ENCODE measurements at regions not wholly inside any gene's neighbourhood (a gene's known extent, or its start where the extent isn't known, plus 50 kb on each side); places are given as distances from the start of the nearest gene placed in this dataset.
"Not testable (repeated sequence)": the region's sequence is repeated elsewhere in the genome, so short reads cannot be mapped to it uniquely, and the experiment has no call there.

GRCh38 chr2:215793747-215794595 is 219.4 kb downstream of the MREG start:
- no peak for DNase-seq

DNA sequence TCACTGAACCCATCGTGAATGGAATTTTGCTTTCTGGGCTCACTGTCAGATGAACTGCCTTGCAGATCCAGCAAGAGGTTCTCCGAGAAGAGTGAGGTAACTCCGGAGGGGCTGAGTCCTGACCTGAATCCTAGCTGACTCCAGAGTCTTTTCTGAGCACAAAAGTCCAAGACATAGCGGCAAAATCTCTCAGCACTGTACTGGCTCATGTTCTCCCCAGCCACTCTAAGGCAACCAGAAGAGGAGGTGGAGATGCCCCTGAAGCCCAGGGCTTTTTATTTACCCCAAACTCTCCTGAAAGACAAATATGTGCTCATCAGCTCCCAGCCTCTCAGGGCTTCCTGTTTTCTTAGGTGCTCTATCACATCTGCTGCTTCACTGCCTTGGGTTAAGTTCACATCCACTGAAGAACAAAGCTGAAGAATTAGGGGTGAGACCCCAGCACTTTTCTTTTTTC is 221.8 kb downstream of the MREG start:
- no peak for DNase-seq

- no peak for DNase-seq
Observed at GRCh38 chr2:215790523-215791421, 222.6 kb downstream of the MREG start.

DNA sequence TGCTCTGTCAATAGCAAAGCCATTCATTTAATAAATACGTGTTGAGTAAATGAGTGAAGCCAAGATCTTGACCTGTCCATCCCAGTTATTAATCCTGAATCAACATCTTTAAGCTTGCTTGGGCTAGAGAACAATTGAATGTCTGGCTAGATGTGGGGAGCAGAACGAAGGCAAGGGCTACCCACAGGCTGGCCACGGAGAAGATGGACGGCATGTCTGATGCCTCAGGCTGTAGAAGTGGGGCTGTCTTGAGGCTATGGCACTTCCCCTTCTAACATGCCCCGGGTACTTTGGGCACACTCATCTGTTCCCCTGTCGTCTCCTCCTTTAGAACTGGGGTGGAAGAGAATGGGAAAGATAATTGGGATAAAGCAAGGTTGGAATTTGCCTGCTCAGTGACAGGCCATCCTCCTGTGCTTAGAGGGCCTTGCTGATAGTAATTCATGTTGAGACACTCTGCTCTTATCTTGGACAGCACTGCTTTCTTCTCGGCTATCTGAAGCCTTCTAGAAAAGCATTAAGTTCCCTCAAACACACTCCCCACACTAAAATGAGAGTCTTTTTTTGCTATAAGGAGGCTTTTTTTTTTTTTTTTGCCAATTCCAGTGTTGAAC is 225.7 kb downstream of the MREG start:
- no peak for DNase-seq

DNA sequence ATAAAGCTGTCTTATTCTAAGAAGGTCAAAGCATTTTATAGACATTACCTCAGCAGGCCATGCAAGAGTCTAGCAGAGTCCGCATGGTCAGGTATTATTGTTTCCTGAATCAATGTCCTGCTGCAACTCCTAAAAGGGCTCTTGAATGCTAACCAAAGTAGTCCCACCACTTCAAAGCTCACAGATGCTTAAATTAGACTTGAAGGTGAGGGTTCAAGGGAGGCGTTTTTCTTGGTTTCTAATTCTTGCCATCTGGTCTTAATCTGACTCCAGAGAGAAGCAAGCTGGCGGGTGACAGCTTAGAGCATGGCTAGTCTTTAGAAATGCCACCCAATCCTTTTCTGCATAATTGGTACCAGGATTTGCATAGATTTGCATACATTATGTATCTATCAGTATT is 226.3 kb downstream of the MREG start:
- DNase-seq = no peak

DNA sequence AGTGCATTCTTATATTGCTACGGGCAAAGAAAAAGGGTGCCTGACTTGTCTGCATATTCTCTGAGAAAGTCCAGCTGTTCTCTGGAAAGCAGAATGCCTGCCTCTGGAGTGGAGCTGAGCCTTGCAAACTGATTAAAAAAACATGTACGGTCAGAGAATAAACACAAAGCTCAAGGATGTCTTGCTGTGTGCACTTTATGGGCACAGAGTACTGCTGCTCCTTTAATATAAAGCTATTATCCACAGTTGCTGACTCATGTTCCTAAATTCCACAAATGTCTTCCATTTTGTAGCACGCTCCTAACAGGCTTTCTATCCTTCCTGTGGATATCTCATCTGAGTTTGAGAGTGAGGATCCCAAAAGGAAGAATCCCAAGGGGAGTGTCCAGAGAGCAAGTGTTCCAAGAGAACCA is 229.0 kb downstream of the MREG start:
- DNase-seq = no peak

DNA sequence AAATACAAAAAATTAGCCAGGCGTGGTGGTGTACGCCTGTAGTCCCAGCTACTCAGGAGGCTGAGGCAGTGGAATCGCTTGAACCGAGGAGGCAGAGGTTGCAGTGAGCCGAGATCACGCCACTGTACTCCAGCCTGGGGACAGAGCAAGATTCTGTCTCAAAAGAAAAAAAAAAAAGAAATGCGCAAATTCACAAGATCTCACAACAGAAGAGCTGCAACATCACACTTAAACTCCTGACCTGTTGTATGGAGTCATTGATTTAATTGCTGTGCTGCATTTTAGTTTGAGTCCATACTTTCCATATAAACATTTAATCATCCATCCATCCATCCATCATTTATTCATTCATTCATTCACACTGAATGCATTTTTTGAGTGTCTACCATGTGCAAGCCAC is 229.7 kb downstream of the MREG start:
- not testable (repeated sequence) for DNase-seq

DNA sequence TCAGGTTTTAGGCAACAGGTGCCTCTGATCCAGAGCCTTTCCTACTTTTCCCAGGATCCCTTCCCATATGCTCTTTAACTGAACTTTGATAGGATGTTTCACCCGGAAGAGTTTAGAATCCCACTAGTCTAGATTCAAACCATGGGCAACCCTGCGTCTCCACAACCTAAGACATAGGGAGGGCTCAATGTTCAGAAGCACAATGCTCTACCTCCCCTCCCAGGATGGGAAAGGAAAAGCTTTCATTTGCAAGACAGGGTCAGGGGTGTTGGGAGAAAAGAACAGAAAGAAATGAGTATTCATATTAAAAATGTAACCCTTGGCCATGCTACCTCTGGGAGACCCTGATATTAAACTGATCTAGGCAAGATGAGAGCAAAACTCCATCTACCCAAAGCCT is 230.4 kb downstream of the MREG start:
- no peak for DNase-seq

DNA sequence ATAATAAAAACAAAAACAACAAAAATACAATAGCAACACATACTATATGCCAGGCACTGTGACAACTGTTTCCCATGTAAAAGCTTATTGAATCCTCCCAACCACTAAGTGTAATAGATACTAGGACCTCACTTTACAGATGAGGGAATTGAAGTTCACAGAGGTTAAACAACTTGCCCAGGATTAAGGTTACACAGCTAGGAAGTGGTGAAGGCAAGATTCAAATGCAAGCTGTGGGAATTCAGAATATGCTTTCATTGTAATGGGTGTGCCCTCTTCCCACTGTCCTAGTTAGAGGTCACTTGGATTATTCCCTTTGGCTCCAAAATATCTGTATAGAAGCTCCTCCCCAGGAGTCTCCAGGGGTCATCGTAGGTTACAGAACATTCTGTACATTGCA is 231.1 kb downstream of the MREG start:
- no peak for DNase-seq

DNA sequence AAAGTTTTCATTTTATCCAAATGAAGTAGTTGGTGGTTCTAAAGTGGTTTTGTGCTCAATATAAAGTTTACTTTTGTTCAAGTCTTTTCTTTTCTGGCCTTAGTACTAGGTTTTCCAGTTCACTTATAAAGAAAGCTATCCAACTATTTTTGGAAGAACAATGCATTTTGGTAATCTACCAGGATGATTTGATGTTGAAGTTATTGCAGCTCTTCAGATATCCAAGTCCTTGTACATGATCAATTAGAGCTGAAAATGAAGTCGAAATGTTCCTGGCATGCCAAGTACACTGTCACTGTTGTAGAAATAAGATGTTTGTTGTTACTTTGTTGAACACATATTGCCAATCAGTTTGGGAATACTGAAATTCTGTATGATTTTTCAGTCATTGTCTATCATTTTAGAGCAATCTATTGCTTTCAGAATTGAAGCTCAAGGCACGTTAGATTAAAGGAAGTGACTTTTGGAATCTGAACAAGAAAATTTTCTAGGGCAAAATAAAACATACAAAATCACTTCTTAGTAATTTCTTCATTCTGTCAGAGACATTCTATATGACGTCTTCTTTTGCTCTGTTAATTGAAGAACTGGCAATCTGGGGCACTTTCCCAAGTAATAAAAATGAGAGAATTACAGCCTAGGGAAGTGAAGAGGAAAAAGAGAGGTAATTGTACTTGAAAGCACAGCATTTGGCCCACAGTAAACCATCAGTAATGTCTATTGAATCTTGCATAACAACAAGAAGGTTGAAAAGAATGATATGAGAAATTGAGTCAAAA is 232.3 kb downstream of the MREG start:
- no peak for DNase-seq

DNA sequence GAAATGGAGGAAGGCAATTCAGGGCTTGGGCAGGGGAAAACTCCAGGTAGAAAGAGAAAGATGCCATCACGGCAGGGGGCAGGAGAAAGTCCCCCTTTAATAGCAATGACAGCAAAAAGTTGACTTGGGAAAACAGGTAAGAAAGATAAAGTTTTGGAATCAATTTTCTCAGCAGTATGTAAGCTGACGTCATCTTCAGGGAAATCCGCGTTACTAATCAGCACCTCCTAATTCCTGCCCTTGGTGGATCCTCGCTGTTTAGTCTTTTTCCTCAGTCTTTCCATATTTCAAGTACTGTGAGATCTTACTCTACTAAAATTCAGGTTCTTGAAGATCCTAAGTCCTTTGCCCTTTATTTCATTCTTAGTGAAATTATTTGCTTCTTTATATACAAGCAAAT is 233.0 kb downstream of the MREG start:
- DNase-seq = no peak

DNA sequence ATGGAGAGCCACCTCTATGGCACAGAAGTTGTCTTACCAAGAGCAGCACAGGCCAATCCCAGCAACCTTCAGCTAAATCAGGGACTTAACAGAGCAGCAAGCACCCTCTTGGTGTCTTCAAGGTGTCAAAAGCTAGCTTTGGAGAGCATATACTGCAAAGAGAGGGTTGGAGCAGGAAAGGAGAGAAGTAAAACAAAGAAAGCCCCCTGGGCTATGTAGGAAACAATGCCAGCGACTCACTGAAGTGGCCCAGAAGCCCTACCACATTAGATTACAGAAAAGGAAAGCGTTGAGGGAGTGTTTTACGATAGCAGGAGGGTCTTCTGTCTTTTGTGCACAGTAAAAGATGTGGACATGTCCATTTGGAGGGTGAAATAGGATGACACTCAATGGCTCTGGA is 233.4 kb downstream of the MREG start:
- DNase-seq = no peak

GRCh38 chr2:215777465-215778044 is 235.8 kb downstream of the MREG start:
- DNase-seq = no peak

- DNase-seq = no peak
Observed at GRCh38 chr2:215775106-215775505, 238.2 kb downstream of the MREG start.

DNA sequence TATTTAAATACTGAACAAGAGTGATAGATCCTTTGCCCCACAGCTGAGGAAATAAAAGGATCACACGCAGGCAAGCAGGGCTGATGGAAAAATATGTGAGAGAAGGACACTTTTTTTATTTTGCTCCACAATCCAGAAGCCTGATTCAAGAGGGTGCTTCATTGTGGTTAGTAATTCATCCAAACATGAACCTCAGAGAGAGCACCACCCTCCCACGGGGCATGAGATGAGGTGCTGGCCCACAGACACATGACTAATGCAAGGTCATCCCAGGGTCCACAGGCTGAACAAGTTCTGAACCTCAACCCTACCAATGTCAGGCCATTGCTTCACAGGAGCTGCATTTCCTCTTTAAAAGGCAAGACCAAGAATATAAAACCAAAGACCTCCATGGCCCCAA is 239.6 kb downstream of the MREG start:
- DNase-seq = no peak

GRCh38 chr2:215772634-215773563 is 240.5 kb downstream of the MREG start:
- DNase-seq = no peak

GRCh38 chr2:215772003-215772402 is 241.3 kb downstream of the MREG start:
- DNase-seq = no peak

GRCh38 chr2:215771241-215771640 is 242.1 kb downstream of the MREG start:
- DNase-seq = no peak

DNA sequence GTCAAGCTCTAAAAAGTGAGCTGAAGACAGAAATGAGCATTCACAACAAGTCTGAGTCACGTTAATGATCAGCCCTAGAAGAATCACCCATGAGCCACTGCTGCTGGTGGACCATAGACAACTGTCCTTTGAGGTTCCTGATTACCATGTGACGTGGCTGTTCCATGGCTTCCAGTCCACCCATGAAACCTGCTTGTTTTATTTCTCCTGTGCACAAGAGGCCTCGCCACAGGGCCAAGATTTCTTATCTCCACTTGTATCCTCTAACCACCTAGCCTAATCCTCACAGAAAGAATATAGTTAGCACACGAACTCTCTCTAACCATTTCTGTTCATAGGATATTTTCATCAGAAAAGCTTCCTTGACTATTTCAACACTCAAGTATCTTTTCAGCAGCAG is 242.7 kb downstream of the MREG start:
- no peak for DNase-seq

DNA sequence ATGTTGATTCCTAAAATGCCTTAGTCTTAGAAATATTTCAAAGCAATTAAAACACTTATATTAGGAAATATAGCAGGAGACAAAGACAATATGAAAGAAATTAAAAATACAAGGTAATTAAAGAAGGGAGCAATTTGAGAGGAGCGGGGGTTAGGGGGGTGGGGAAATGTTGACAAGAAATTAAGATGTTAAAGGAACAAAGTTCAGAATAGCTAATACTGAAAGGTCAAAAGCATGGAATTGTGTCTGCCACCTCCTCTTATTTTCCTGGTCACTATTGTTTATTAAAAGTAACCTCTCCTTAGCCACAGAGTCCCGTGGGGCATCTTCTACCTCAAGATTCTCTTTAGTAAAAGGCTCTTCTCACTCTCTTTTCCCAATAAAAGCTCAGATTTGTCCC is 244.1 kb downstream of the MREG start:
- DNase-seq = no peak

GRCh38 chr2:215767625-215768024 is 245.7 kb downstream of the MREG start:
- no peak for DNase-seq
